ENCODE measurements at regions not wholly inside any gene's neighbourhood (a gene's known extent, or its start where the extent isn't known, plus 50 kb on each side); places are given as distances from the start of the nearest gene placed in this dataset.

GRCh38 chr7:91455411-91455810 is 191.2 kb downstream of the FZD1 start:
- no peaks in the 10 kb centered on the region for H3K4me1 ChIP-seq (ENCODE audit: insufficient read depth, low read length)
- WGBS (ENCODE audit: low lambda C conversion rate) = 30% methylated on average over 10 of the region's 10 CpGs
- H3K27me3 ChIP-seq (ENCODE audit: control insufficient read depth in 1 of 2, insufficient read depth in 2 of 2, low read length in 2 of 2) = no peaks in the 10 kb centered on the region
- H3K9ac ChIP-seq (ENCODE audit: insufficient read depth, low read depth, low read length) = no peak overlapping the region
- no peak overlapping the region for H3K4me2 ChIP-seq (ENCODE audit: low read depth, low read length)
- ChIA-PET POLR2A (no interaction called here), CTCF (ENCODE audit: low intra/inter-chr PET ratio, low total read pairs) (no interaction called here)
- ATAC-seq (no peak), FAIRE-seq (no peak), DNase-seq (ENCODE audit: low spot score) (no peak)
- BruUV-seq (replicated peaks) = no TSS peak
- no peaks in the 10 kb centered on the region for H4K20me1 ChIP-seq (ENCODE audit: insufficient read depth, low read length)
- no peak for TF ChIP-seq EHMT2 (IDR thresholded peaks at IDR 0.05; ENCODE audit: borderline replicate concordance, low read depth, low read length)
- TF ChIP-seq RBFOX2 (IDR thresholded peaks at IDR 0.05; ENCODE audit: low read depth, low read length) = peak; percentile 35; the same call in 1 of the 2 replicates
- peak; percentile 54; the same call in 1 of the 2 replicates for TF ChIP-seq POLR2G (IDR thresholded peaks at IDR 0.05; ENCODE audit: low read depth, low read length)
- peak; percentile 73 for TF ChIP-seq ZMYM4 (CRISPR knock-in tag; IDR thresholded peaks at IDR 0.05)
- no peak for TF ChIP-seq GABPA (IDR thresholded peaks at IDR 0.05; ENCODE audit: low read depth, low read length)
- 0 out of 2 replicates have a peak, but pooled peaks have one; percentile 14 for TF ChIP-seq GABPA (CRISPR knock-in tag; IDR thresholded peaks at IDR 0.05; ENCODE audit: low read depth)
- H3K79me2 ChIP-seq (ENCODE audit: insufficient read depth, low read length) = no peaks in the 10 kb centered on the region
- no peaks in the 10 kb centered on the region for H3K36me3 ChIP-seq (replicated peaks in 1 of 2; ENCODE audit: control insufficient read depth in 1 of 2, insufficient read depth in 2 of 2, low read length in 2 of 2)
- no peaks in the 10 kb centered on the region for H3K9me3 ChIP-seq (ENCODE audit: low read length)
- no peak overlapping the region for H2AFZ ChIP-seq (ENCODE audit: low read length)
- in situ Hi-C loops (cut with HindIII; ENCODE audit: extremely low pct_ligation_motif_present, low pct_unique_long_range_greater_than_20kb) (no loop called here), intact Hi-C loops (cut with micrococcal nuclease; ENCODE audit: unreplicated experiment) (no loop called here)
- H3K4me3 ChIP-seq (replicated peaks in 1 of 3; ENCODE audit: insufficient read depth in 1 of 3, low read depth in 2 of 3, low read length in 3 of 3) = no peak overlapping the region
- no peak overlapping the region for H3K27ac ChIP-seq (ENCODE audit: extremely low read length, insufficient read depth, low read length)

GRCh38 chr7:91457208-91457607 is 193.0 kb downstream of the FZD1 start:
- no peaks in the 10 kb centered on the region for H4K20me1 ChIP-seq (ENCODE audit: insufficient read depth, low read length)
- ChIA-PET POLR2A (no interaction called here), CTCF (ENCODE audit: low intra/inter-chr PET ratio, low total read pairs) (no interaction called here)
- WGBS (ENCODE audit: low lambda C conversion rate) = 4% methylated on average over 1 of the region's 1 CpG
- DNase-seq (ENCODE audit: low spot score) = no peak
- H3K27me3 ChIP-seq (ENCODE audit: control insufficient read depth in 1 of 2, insufficient read depth in 2 of 2, low read length in 2 of 2) = no peaks in the 10 kb centered on the region
- ATAC-seq = no peak
- BruUV-seq (replicated peaks) = no TSS peak
- in situ Hi-C loops (cut with HindIII; ENCODE audit: extremely low pct_ligation_motif_present, low pct_unique_long_range_greater_than_20kb) = no loop called here
- no peak overlapping the region for H2AFZ ChIP-seq (ENCODE audit: low read length)
- intact Hi-C loops (cut with micrococcal nuclease; ENCODE audit: unreplicated experiment) = no loop called here
- no peak overlapping the region for H3K27ac ChIP-seq (ENCODE audit: extremely low read length, insufficient read depth, low read length)
- FAIRE-seq = no peak
- H3K36me3 ChIP-seq (replicated peaks in 1 of 2; ENCODE audit: control insufficient read depth in 1 of 2, insufficient read depth in 2 of 2, low read length in 2 of 2) = no peaks in the 10 kb centered on the region
- H3K9ac ChIP-seq (ENCODE audit: insufficient read depth, low read depth, low read length) = no peak overlapping the region
- no peaks in the 10 kb centered on the region for H3K79me2 ChIP-seq (ENCODE audit: insufficient read depth, low read length)
- H3K4me3 ChIP-seq (replicated peaks in 1 of 3; ENCODE audit: insufficient read depth in 1 of 3, low read depth in 2 of 3, low read length in 3 of 3) = no peak overlapping the region
- H3K4me2 ChIP-seq (ENCODE audit: low read depth, low read length) = no peak overlapping the region
- H3K9me3 ChIP-seq (ENCODE audit: low read length) = no peaks in the 10 kb centered on the region
- H3K4me1 ChIP-seq (ENCODE audit: insufficient read depth, low read length) = no peaks in the 10 kb centered on the region
- TF ChIP-seq ZFY (CRISPR knock-in tag; IDR thresholded peaks at IDR 0.05) (no peak), AKAP8 (CRISPR knock-in tag; IDR thresholded peaks at IDR 0.05) (no peak), ZSCAN22 (CRISPR knock-in tag; IDR thresholded peaks at IDR 0.05) (no peak), DNMT3B (CRISPR knock-in tag; conservative IDR thresholded peaks at IDR 0.05) (no peak), MTERF4 (CRISPR knock-in tag; IDR thresholded peaks at IDR 0.05) (no peak), ZFX (CRISPR knock-in tag; IDR thresholded peaks at IDR 0.05; ENCODE audit: low read depth) (no peak), ATF5 (CRISPR knock-in tag; IDR thresholded peaks at IDR 0.05; ENCODE audit: low read depth) (no peak)
- TF ChIP-seq, protein P1, sequence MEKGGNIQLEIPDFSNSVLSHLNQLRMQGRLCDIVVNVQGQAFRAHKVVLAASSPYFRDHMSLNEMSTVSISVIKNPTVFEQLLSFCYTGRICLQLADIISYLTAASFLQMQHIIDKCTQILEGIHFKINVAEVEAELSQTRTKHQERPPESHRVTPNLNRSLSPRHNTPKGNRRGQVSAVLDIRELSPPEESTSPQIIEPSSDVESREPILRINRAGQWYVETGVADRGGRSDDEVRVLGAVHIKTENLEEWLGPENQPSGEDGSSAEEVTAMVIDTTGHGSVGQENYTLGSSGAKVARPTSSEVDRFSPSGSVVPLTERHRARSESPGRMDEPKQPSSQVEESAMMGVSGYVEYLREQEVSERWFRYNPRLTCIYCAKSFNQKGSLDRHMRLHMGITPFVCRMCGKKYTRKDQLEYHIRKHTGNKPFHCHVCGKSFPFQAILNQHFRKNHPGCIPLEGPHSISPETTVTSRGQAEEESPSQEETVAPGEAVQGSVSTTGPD (CRISPR knock-in tag; IDR thresholded peaks at IDR 0.05) = no peak
- TF ChIP-seq, protein P2, sequence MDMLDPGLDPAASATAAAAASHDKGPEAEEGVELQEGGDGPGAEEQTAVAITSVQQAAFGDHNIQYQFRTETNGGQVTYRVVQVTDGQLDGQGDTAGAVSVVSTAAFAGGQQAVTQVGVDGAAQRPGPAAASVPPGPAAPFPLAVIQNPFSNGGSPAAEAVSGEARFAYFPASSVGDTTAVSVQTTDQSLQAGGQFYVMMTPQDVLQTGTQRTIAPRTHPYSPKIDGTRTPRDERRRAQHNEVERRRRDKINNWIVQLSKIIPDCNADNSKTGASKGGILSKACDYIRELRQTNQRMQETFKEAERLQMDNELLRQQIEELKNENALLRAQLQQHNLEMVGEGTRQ (IDR thresholded peaks at IDR 0.05; ENCODE audit: low read depth, low read length) = no peak
- TF ChIP-seq, protein P2 (CRISPR knock-in tag; IDR thresholded peaks at IDR 0.05; ENCODE audit: borderline replicate concordance) = no peak

Measured in HepG2 (cell line).